K562 (cell line): ENCODE measurements at regions not wholly inside any gene's neighbourhood (a gene's known extent, or its start where the extent isn't known, plus 50 kb on each side); places are given as distances from the start of the nearest gene placed in this dataset.

Experiments used
- ATAC-seq: fragments of 200-7000 bp; cut with Tn5 transposase; 3 replicates; pipeline ENCODE4 v1.9.1; 2020; ENCODE audit warnings: moderate library complexity
- BruUV-seq: library from RNA; stranded (reverse); fragments of 400-500 nt; replicated peaks from 2 replicates; lab custom pipeline; 2021; lab: Mats Ljungman, UMichigan
- CTCF ChIA-PET: fragments of 300-600 bp; formaldehyde crosslinking; extraction: SDS; loops from one replicate; lab custom pipeline; 2021; ENCODE audit warnings: low intra/inter-chr PET ratio; lab: Yijun Ruan, JAX
- POLR2A ChIA-PET: fragments of 300-600, 350-650 bp; sonication (Branson Sonifier 250); formaldehyde crosslinking; extraction: SDS; loops from one replicate; lab custom pipeline; 2021; ENCODE audit warnings: antibody characterized with exemption, inconsistent platforms; lab: Yijun Ruan, JAX
- DNase-seq, 4 experiments: peaks; one replicate each; pipeline versions ENCODE4 v3.0.0 to v3.0.0-alpha.2; 2011 to 2018; ENCODE audit warnings: low spot score in 3 of 4, mixed read lengths in 3 of 4; ENCODE audit errors: extremely low read depth in 1 of 4
- FAIRE-seq: peaks from 2 replicates; lab custom pipeline; 2011; peaks lifted over from hg19 to GRCh38; lab: Jason Lieb, UNC
- H2AFZ ChIP-seq: 2 replicates; pipeline ENCODE4 v1.6.0; 2011; ENCODE audit warnings: low read depth, low read length, control low read depth, inconsistent platforms
- H3K27ac ChIP-seq: fragments of 200-600 bp; 3 replicates; pipeline ENCODE4 v1.8.0; 2011; ENCODE audit warnings: low read depth, mild to moderate bottlenecking, control low read depth, inconsistent platforms, low read length, moderate library complexity, mixed read lengths; ENCODE audit errors: extremely low read depth
- H3K27me3 ChIP-seq, 2 experiments: fragments of 300-600 bp in 1 of 2; 2 replicates in 1 of 2; 3 replicates in 1 of 2; pipeline versions ENCODE4 v1.6.0 to v1.8.0; 2011; ENCODE audit warnings: inconsistent platforms in 2 of 2, low read length in 2 of 2, mild to moderate bottlenecking in 1 of 2, mixed read lengths in 1 of 2, moderate library complexity in 1 of 2; ENCODE audit not compliant: control insufficient read depth in 2 of 2, insufficient read depth in 2 of 2
- H3K36me3 ChIP-seq: fragments of 300-600 bp; 3 replicates; pipeline ENCODE4 v1.8.0; 2011; ENCODE audit warnings: mild to moderate bottlenecking, low read length, inconsistent platforms; ENCODE audit not compliant: control insufficient read depth, insufficient read depth
- H3K4me1 ChIP-seq, 2 experiments: fragments of 200-600 bp in 1 of 2; replicated peaks in 1 of 2; 2 replicates in 1 of 2; 3 replicates in 1 of 2; pipeline versions ENCODE4 v1.5.1 to v1.8.0; 2011; ENCODE audit warnings: inconsistent platforms in 2 of 2, low read length in 2 of 2, mild to moderate bottlenecking in 1 of 2, mixed read lengths in 1 of 2, moderate library complexity in 1 of 2; ENCODE audit not compliant: control insufficient read depth in 2 of 2, insufficient read depth in 2 of 2
- H3K4me2 ChIP-seq: 2 replicates; pipeline ENCODE4 v1.6.1; 2011; ENCODE audit warnings: low read length, control low read depth, inconsistent platforms, mixed read lengths; ENCODE audit not compliant: insufficient read depth
- H3K4me3 ChIP-seq: fragments of 200-600 bp; sonication (generic), shearing (Covaris generic); 2 replicates; pipeline ENCODE4 v1.5.1; 2016; ENCODE audit warnings: control low read depth, inconsistent platforms
- H3K79me2 ChIP-seq: fragments of 200-600 bp; 3 replicates; pipeline ENCODE4 v1.8.0; 2011; ENCODE audit warnings: low read length, inconsistent platforms; ENCODE audit not compliant: control insufficient read depth, insufficient read depth
- H3K9ac ChIP-seq, 2 experiments: 2 replicates each; pipeline versions ENCODE4 v1.6.0 to v1.6.1; 2011; ENCODE audit warnings: low read depth in 2 of 2, low read length in 2 of 2, control low read depth in 1 of 2, inconsistent platforms in 1 of 2, mild to moderate bottlenecking in 1 of 2, mixed read lengths in 1 of 2; ENCODE audit not compliant: insufficient read depth in 1 of 2
- H3K9me1 ChIP-seq: one replicate; pipeline ENCODE4 v1.6.0; 2011; ENCODE audit warnings: inconsistent platforms, mild to moderate bottlenecking, low read length, moderate library complexity; ENCODE audit not compliant: control insufficient read depth, insufficient read depth
- H3K9me3 ChIP-seq: replicated peaks from 2 replicates; pipeline ENCODE4 v1.5.1; 2011; ENCODE audit warnings: low read depth, low read length, inconsistent platforms; ENCODE audit not compliant: control insufficient read depth, insufficient read depth
- H4K20me1 ChIP-seq: replicated peaks from 2 replicates; pipeline ENCODE4 v1.6.1; 2011; ENCODE audit warnings: low read length, inconsistent platforms, mixed read lengths; ENCODE audit not compliant: control insufficient read depth, insufficient read depth
- BRCA1 ChIP-seq, 2 experiments: fragments of 450-650 bp in 1 of 2; sonication (generic) in 1 of 2; formaldehyde crosslinking in 1 of 2; IDR thresholded peaks; 2 replicates each; pipeline versions ENCODE4 v1.5.0 to v1.6.1; 2017 to 2020; ENCODE audit warnings: mild to moderate bottlenecking in 1 of 2, missing genetic modification reagents in 1 of 2
- CXXC5 ChIP-seq: fragments of 250-450 bp; sonication (Bioruptor Pico); IDR thresholded peaks from 2 replicates; pipeline ENCODE4 v1.8.0; 2022; ENCODE audit warnings: inconsistent platforms, mild to moderate bottlenecking, moderate library complexity
- FOS ChIP-seq: IDR thresholded peaks from 3 replicates; pipeline ENCODE4 v1.6.1; 2011; ENCODE audit not compliant: insufficient read length; ENCODE audit errors: extremely low read depth
- FOSL1 ChIP-seq: fragments of 200-800 bp; sonication (Bioruptor generic); conservative IDR thresholded peaks from 2 replicates; pipeline ENCODE4 v1.6.1; 2016; ENCODE audit warnings: missing genetic modification characterization, missing compliant biosample characterization
- MEIS2 ChIP-seq: fragments of 450-650 bp; IDR thresholded peaks from 2 replicates; pipeline ENCODE4 v1.6.1; 2014; ENCODE audit warnings: mild to moderate bottlenecking; ENCODE audit not compliant: partially characterized antibody
- MYBL2 ChIP-seq, 2 experiments: fragments of 450-650 bp in 1 of 2; sonication (generic) in 1 of 2; formaldehyde crosslinking in 1 of 2; IDR thresholded peaks; 2 replicates each; pipeline versions ENCODE4 v1.6.1 to v1.8.1; 2017 to 2022; ENCODE audit warnings: borderline replicate concordance in 1 of 2, inconsistent platforms in 1 of 2, low read depth in 1 of 2, mild to moderate bottlenecking in 1 of 2, missing genetic modification reagents in 1 of 2, moderate library complexity in 1 of 2
- NFE2 ChIP-seq: IDR thresholded peaks from 2 replicates; pipeline ENCODE4 v1.6.1; 2014; ENCODE audit warnings: antibody characterized with exemption, low read depth
- RAD51 ChIP-seq: fragments of 450-650 bp; IDR thresholded peaks from 2 replicates; pipeline ENCODE4 v1.7.1; 2016; ENCODE audit warnings: low read depth, mild to moderate bottlenecking, borderline replicate concordance
- SNRNP70 ChIP-seq: fragments of 200-400 bp; formaldehyde crosslinking; optimal IDR thresholded peaks from 2 replicates; pipeline ENCODE3; 2017; ENCODE audit warnings: low read depth, low read length
- TCF7 ChIP-seq: sonication (generic); IDR thresholded peaks from 2 replicates; pipeline ENCODE4 v1.6.1; 2016; ENCODE audit warnings: antibody characterized with exemption, borderline replicate concordance
- TEAD1 ChIP-seq, 2 experiments: fragments of 450-650 bp in 1 of 2; sonication (generic) in 1 of 2; formaldehyde crosslinking; IDR thresholded peaks; 2 replicates each; pipeline versions ENCODE4 v1.4.0 to v1.8.0; 2020 to 2022; ENCODE audit warnings: mild to moderate bottlenecking in 2 of 2, missing genetic modification reagents in 1 of 2
- ZFP30 ChIP-seq: fragments of 250-450 bp; sonication (Bioruptor Pico); IDR thresholded peaks from 2 replicates; pipeline ENCODE4 v1.8.0; 2022; ENCODE audit warnings: moderate library complexity, mild to moderate bottlenecking, inconsistent platforms, borderline replicate concordance
- WGBS: fragments of 100-300 bp; shearing (Covaris generic); methylation state at CpG from one replicate; pipeline ENCODE4 v1.1.6; 2016; ENCODE audit warnings: low coverage, mixed read lengths; ENCODE audit not compliant: insufficient coverage; ENCODE audit errors: missing lambda C conversion rate; 5-methylcytosine and 5-hydroxymethylcytosine counted together
- in situ Hi-C: fragments of 300-500 bp; cut with MboI; formaldehyde crosslinking; loops from 4 replicates; pipeline ENCODE4 v1.15.0; 2018; ENCODE audit warnings: inconsistent platforms, mixed read lengths
- intact Hi-C: fragments of 100-400 bp; cut with micrococcal nuclease; formaldehyde crosslinking; loops from 2 replicates; pipeline ENCODE4 v1.14.2; 2022
- TF ChIP-seq, protein P1 (sequence below), 2 experiments: fragments of 450-650 bp in 1 of 2; sonication (generic) in 1 of 2; formaldehyde crosslinking in 1 of 2; IDR thresholded peaks in 1 of 2; conservative IDR thresholded peaks in 1 of 2; 2 replicates each; pipeline versions ENCODE4 v1.6.1 to v1.8.1; 2016 to 2023; ENCODE audit warnings: mild to moderate bottlenecking in 2 of 2, moderate library complexity in 2 of 2, inconsistent platforms in 1 of 2, missing genetic modification reagents in 1 of 2
- TF ChIP-seq, protein P2 (sequence below): sonication (generic); formaldehyde crosslinking; IDR thresholded peaks from 2 replicates; pipeline ENCODE4 v1.8.0; 2022; ENCODE audit warnings: missing genetic modification reagents, mild to moderate bottlenecking, moderate library complexity, borderline replicate concordance
- TF ChIP-seq, protein P3 (sequence below), 2 experiments: fragments of 450-650 bp; conservative IDR thresholded peaks; 2 replicates each; pipeline ENCODE4 v1.6.1; 2017; ENCODE audit warnings: mild to moderate bottlenecking in 2 of 2, moderate library complexity in 2 of 2
- TF ChIP-seq, protein P4 (sequence below): sonication (generic); formaldehyde crosslinking; IDR thresholded peaks from 2 replicates; pipeline ENCODE4 v1.8.0; 2022; ENCODE audit warnings: missing genetic modification reagents, mild to moderate bottlenecking, borderline replicate concordance

DNA sequence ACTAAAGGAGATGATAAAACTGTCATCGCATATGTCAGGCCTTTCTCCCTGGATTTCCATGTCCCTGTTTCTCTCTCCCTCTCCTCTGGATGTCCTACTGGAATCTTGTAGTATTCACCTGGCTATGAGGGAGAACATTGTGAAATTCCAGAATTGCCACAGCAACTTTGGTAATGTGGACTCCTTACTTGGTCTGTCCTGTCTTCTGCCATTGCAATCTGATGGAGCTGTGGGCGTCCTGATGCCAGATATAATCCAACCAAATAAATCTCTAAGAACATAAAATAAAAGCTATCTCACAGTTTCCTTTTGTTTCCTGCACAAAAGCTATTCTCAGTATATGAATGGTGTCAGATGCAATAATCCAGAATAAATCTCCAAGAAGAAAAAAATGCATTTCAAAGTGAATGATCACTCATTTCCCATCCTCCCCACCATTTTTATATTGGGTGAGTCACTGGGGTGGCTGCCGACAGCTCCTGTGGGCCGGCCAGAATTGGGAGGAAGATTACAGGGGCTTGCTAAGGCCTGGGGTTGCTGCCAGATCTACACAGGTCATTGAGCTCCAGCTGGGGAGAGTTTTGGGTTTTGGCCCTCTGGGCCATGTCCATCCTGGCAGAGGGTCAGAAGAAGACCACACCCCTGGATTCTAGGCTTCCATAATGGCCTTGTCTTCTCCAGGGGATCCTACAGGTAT, 160.7 kb upstream of the PITX1 start:
- Histone ChIP-seq H3K4me2 (no peak overlapping the region; the same call in 1 of the 2 replicates), H3K79me2 (no peaks in the 10 kb centered on the region), H3K36me3 (no peaks in the 10 kb centered on the region), H3K4me3 (no peak overlapping the region), H3K9me3 (no peaks in the 10 kb centered on the region), H3K4me1 (peaks cover 33 to 36% of the 10 kb centered on the region in 2 experiments; a peak in 4 of 5 replicates), H3K9ac (peak overlapping the region in 1 of 2 experiments; percentile 28; a peak in 1 of 4 replicates), H3K9me1 (no peaks in the 10 kb centered on the region), H3K27me3 (no peaks in the 10 kb centered on the region), H4K20me1 (no peaks in the 10 kb centered on the region), H3K27ac (peak overlapping the region; percentile 53; the same call in 1 of the 3 replicates), H2AFZ (0 out of 2 replicates have a peak overlapping the region, but pooled peaks have one; percentile 78)
- 25% methylated on average over 4 of the region's 4 CpGs for WGBS
- ATAC-seq = no peak
- CTCF ChIA-PET = no interaction called here
- intact Hi-C loops = loop anchor here (5.0 kb wide), 2 partner anchors 138 to 162 kb away; partner anchors contain the start of gene PITX1
- no peak for FAIRE-seq
- BruUV-seq = no TSS peak
- POLR2A ChIA-PET = interaction anchor here (1.1 to 1.2 kb wide), 3 partner anchors 20 to 160 kb away, joined by 3 to 5 read pairs (median 3); no protein-coding TSS in a partner anchor
- in situ Hi-C loops = no loop called here
- DNase-seq = peak in 3 of 4 experiments; percentile 37 to 50 (median 39)
- TF ChIP-seq, protein P1, sequence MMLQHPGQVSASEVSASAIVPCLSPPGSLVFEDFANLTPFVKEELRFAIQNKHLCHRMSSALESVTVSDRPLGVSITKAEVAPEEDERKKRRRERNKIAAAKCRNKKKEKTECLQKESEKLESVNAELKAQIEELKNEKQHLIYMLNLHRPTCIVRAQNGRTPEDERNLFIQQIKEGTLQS (IDR thresholded peaks at IDR 0.05) = peak; percentile 49; the same call in 1 of the 2 replicates
- TF ChIP-seq, protein P1 (CRISPR knock-in tag; conservative IDR thresholded peaks at IDR 0.05) = no peak
- TF ChIP-seq MEIS2 = peak; percentile 6
- no peak for TF ChIP-seq TEAD1 (CRISPR knock-in tag; IDR thresholded peaks at IDR 0.05)
- TF ChIP-seq SNRNP70 = no peak
- TF ChIP-seq FOS = no peak
- TF ChIP-seq RAD51 = no peak
- TF ChIP-seq, protein P2, sequence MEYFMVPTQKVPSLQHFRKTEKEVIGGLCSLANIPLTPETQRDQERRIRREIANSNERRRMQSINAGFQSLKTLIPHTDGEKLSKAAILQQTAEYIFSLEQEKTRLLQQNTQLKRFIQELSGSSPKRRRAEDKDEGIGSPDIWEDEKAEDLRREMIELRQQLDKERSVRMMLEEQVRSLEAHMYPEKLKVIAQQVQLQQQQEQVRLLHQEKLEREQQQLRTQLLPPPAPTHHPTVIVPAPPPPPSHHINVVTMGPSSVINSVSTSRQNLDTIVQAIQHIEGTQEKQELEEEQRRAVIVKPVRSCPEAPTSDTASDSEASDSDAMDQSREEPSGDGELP = no peak
- TF ChIP-seq MYBL2 (IDR thresholded peaks at IDR 0.05; ENCODE audit: low read depth) = no peak
- no peak for TF ChIP-seq MYBL2 (CRISPR knock-in tag; IDR thresholded peaks at IDR 0.05; ENCODE audit: borderline replicate concordance)
- TF ChIP-seq FOSL1 = 0 out of 2 replicates have a peak, but pooled peaks have one; percentile 24
- TF ChIP-seq, protein P3, sequence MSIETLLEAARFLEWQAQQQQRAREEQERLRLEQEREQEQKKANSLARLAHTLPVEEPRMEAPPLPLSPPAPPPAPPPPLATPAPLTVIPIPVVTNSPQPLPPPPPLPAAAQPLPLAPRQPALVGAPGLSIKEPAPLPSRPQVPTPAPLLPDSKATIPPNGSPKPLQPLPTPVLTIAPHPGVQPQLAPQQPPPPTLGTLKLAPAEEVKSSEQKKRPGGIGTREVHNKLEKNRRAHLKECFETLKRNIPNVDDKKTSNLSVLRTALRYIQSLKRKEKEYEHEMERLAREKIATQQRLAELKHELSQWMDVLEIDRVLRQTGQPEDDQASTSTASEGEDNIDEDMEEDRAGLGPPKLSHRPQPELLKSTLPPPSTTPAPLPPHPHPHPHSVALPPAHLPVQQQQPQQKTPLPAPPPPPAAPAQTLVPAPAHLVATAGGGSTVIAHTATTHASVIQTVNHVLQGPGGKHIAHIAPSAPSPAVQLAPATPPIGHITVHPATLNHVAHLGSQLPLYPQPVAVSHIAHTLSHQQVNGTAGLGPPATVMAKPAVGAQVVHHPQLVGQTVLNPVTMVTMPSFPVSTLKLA (conservative IDR thresholded peaks at IDR 0.05) = no peak
- TF ChIP-seq CXXC5 (CRISPR knock-in tag) = no peak
- no peak for TF ChIP-seq BRCA1 (IDR thresholded peaks at IDR 0.05)
- no peak for TF ChIP-seq BRCA1 (CRISPR knock-in tag; IDR thresholded peaks at IDR 0.05)
- no peak for TF ChIP-seq TCF7
- no peak for TF ChIP-seq NFE2
- no peak for TF ChIP-seq ZFP30 (CRISPR knock-in tag)
- TF ChIP-seq, protein P4, sequence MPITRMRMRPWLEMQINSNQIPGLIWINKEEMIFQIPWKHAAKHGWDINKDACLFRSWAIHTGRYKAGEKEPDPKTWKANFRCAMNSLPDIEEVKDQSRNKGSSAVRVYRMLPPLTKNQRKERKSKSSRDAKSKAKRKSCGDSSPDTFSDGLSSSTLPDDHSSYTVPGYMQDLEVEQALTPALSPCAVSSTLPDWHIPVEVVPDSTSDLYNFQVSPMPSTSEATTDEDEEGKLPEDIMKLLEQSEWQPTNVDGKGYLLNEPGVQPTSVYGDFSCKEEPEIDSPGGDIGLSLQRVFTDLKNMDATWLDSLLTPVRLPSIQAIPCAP = no peak
